ENCODE measurements at regions not wholly inside any gene's neighbourhood (a gene's known extent, or its start where the extent isn't known, plus 50 kb on each side); places are given as distances from the start of the nearest gene placed in this dataset.

DNA sequence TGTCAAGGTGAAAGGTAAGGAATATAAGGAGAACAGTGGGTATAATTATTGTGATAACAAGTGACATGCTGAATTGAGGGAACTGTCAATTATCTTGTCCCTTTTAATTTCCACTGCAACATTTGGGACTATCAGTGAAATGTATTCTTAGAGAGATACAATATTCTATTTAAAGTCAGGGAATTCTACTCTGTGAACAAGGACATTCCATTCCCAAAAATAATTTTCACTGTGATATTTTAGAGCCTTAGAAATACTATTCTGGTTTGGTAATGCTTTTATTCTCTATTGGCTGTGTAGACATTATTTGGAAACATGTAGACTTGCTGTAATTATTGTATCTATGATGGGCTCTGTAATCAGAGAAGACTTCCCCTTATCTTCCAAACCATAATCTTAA is 248.0 kb upstream of the PCSK5 start:
- no peaks in the 10 kb centered on the region for H3K36me3 Mint-ChIP-seq (ENCODE audit: low read depth)
- Histone ChIP-seq H3K27ac (ENCODE audit: low read depth) (no peak overlapping the region), H3K4me2 (no peak overlapping the region), H3K4me1 (ENCODE audit: insufficient read depth) (no peaks in the 10 kb centered on the region; the same call in 1 of the 2 replicates), H4K20me1 (replicated peaks; ENCODE audit: insufficient read depth) (no peaks in the 10 kb centered on the region), H3K9me2 (ENCODE audit: insufficient read depth) (no peaks in the 10 kb centered on the region), H3K27me3 (ENCODE audit: insufficient read depth) (no peaks in the 10 kb centered on the region), H2AFZ (no peak overlapping the region), H3F3A (replicated peaks; ENCODE audit: low read depth) (no peaks in the 10 kb centered on the region), H3K4me3 (no peak overlapping the region), H3K36me3 (ENCODE audit: insufficient read depth) (no peaks in the 10 kb centered on the region), H3K79me2 (replicated peaks; ENCODE audit: insufficient read depth) (no peaks in the 10 kb centered on the region)
- TF ChIP-seq ZNF331 (CRISPR knock-in tag; IDR thresholded peaks at IDR 0.05; ENCODE audit: low read depth), result no peak
- TF ChIP-seq CREB1 (CRISPR knock-in tag; IDR thresholded peaks at IDR 0.05; ENCODE audit: low read depth), result no peak
- TF ChIP-seq STAT1 (IDR thresholded peaks at IDR 0.05; ENCODE audit: unreplicated experiment), result no peak
- TF ChIP-seq, protein P1, sequence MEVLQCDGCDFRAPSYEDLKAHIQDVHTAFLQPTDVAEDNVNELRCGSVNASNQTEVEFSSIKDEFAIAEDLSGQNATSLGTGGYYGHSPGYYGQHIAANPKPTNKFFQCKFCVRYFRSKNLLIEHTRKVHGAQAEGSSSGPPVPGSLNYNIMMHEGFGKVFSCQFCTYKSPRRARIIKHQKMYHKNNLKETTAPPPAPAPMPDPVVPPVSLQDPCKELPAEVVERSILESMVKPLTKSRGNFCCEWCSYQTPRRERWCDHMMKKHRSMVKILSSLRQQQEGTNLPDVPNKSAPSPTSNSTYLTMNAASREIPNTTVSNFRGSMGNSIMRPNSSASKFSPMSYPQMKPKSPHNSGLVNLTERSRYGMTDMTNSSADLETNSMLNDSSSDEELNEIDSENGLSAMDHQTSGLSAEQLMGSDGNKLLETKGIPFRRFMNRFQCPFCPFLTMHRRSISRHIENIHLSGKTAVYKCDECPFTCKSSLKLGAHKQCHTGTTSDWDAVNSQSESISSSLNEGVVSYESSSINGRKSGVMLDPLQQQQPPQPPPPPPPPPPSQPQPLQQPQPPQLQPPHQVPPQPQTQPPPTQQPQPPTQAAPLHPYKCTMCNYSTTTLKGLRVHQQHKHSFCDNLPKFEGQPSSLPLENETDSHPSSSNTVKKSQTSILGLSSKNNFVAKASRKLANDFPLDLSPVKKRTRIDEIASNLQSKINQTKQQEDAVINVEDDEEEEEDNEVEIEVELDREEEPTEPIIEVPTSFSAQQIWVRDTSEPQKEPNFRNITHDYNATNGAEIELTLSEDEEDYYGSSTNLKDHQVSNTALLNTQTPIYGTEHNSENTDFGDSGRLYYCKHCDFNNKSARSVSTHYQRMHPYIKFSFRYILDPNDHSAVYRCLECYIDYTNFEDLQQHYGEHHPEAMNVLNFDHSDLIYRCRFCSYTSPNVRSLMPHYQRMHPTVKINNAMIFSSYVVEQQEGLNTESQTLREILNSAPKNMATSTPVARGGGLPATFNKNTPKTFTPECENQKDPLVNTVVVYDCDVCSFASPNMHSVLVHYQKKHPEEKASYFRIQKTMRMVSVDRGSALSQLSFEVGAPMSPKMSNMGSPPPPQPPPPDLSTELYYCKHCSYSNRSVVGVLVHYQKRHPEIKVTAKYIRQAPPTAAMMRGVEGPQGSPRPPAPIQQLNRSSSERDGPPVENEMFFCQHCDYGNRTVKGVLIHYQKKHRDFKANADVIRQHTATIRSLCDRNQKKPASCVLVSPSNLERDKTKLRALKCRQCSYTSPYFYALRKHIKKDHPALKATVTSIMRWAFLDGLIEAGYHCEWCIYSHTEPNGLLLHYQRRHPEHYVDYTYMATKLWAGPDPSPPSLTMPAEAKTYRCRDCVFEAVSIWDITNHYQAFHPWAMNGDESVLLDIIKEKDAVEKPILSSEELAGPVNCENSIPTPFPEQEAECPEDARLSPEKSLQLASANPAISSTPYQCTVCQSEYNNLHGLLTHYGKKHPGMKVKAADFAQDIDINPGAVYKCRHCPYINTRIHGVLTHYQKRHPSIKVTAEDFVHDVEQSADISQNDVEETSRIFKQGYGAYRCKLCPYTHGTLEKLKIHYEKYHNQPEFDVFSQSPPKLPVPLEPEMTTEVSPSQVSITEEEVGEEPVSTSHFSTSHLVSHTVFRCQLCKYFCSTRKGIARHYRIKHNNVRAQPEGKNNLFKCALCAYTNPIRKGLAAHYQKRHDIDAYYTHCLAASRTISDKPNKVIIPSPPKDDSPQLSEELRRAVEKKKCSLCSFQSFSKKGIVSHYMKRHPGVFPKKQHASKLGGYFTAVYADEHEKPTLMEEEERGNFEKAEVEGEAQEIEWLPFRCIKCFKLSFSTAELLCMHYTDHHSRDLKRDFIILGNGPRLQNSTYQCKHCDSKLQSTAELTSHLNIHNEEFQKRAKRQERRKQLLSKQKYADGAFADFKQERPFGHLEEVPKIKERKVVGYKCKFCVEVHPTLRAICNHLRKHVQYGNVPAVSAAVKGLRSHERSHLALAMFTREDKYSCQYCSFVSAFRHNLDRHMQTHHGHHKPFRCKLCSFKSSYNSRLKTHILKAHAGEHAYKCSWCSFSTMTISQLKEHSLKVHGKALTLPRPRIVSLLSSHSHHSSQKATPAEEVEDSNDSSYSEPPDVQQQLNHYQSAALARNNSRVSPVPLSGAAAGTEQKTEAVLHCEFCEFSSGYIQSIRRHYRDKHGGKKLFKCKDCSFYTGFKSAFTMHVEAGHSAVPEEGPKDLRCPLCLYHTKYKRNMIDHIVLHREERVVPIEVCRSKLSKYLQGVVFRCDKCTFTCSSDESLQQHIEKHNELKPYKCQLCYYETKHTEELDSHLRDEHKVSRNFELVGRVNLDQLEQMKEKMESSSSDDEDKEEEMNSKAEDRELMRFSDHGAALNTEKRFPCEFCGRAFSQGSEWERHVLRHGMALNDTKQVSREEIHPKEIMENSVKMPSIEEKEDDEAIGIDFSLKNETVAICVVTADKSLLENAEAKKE (CRISPR knock-in tag; IDR thresholded peaks at IDR 0.05), result no peak
- TF ChIP-seq, protein P2, sequence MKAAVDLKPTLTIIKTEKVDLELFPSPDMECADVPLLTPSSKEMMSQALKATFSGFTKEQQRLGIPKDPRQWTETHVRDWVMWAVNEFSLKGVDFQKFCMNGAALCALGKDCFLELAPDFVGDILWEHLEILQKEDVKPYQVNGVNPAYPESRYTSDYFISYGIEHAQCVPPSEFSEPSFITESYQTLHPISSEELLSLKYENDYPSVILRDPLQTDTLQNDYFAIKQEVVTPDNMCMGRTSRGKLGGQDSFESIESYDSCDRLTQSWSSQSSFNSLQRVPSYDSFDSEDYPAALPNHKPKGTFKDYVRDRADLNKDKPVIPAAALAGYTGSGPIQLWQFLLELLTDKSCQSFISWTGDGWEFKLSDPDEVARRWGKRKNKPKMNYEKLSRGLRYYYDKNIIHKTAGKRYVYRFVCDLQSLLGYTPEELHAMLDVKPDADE (IDR thresholded peaks at IDR 0.05), result no peak
- TF ChIP-seq, protein P3, sequence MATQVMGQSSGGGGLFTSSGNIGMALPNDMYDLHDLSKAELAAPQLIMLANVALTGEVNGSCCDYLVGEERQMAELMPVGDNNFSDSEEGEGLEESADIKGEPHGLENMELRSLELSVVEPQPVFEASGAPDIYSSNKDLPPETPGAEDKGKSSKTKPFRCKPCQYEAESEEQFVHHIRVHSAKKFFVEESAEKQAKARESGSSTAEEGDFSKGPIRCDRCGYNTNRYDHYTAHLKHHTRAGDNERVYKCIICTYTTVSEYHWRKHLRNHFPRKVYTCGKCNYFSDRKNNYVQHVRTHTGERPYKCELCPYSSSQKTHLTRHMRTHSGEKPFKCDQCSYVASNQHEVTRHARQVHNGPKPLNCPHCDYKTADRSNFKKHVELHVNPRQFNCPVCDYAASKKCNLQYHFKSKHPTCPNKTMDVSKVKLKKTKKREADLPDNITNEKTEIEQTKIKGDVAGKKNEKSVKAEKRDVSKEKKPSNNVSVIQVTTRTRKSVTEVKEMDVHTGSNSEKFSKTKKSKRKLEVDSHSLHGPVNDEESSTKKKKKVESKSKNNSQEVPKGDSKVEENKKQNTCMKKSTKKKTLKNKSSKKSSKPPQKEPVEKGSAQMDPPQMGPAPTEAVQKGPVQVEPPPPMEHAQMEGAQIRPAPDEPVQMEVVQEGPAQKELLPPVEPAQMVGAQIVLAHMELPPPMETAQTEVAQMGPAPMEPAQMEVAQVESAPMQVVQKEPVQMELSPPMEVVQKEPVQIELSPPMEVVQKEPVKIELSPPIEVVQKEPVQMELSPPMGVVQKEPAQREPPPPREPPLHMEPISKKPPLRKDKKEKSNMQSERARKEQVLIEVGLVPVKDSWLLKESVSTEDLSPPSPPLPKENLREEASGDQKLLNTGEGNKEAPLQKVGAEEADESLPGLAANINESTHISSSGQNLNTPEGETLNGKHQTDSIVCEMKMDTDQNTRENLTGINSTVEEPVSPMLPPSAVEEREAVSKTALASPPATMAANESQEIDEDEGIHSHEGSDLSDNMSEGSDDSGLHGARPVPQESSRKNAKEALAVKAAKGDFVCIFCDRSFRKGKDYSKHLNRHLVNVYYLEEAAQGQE (IDR thresholded peaks at IDR 0.05; ENCODE audit: unreplicated experiment), result no peak
- TF ChIP-seq ZNF114 (CRISPR knock-in tag; IDR thresholded peaks at IDR 0.05), result no peak
- TF ChIP-seq NANOG (IDR thresholded peaks at IDR 0.05; ENCODE audit: borderline replicate concordance), result no peak
- no peak for TF ChIP-seq EZH2phosphoT487 (IDR thresholded peaks at IDR 0.05; ENCODE audit: unreplicated experiment)
- no peak for TF ChIP-seq JUNB (IDR thresholded peaks at IDR 0.05; ENCODE audit: unreplicated experiment)
- TF ChIP-seq EZH2 (IDR thresholded peaks at IDR 0.05; ENCODE audit: low read depth, unreplicated experiment), result no peak
- TF ChIP-seq, protein P4, sequence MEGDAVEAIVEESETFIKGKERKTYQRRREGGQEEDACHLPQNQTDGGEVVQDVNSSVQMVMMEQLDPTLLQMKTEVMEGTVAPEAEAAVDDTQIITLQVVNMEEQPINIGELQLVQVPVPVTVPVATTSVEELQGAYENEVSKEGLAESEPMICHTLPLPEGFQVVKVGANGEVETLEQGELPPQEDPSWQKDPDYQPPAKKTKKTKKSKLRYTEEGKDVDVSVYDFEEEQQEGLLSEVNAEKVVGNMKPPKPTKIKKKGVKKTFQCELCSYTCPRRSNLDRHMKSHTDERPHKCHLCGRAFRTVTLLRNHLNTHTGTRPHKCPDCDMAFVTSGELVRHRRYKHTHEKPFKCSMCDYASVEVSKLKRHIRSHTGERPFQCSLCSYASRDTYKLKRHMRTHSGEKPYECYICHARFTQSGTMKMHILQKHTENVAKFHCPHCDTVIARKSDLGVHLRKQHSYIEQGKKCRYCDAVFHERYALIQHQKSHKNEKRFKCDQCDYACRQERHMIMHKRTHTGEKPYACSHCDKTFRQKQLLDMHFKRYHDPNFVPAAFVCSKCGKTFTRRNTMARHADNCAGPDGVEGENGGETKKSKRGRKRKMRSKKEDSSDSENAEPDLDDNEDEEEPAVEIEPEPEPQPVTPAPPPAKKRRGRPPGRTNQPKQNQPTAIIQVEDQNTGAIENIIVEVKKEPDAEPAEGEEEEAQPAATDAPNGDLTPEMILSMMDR (conservative IDR thresholded peaks at IDR 0.05; ENCODE audit: low read depth in 2 of 2), result no peak
- H3K9me3 Mint-ChIP-seq, result no peaks in the 10 kb centered on the region
- no peak overlapping the region for H3K4me3 Mint-ChIP-seq
- no peak for ATAC-seq
- no peak overlapping the region for H3K27ac Mint-ChIP-seq
- DNase-seq (ENCODE audit: low spot score), result no peak
- H3K4me1 Mint-ChIP-seq, result peaks cover 8% of the 10 kb centered on the region; the same call in 2 of the 3 replicates
- H3K27me3 Mint-ChIP-seq (ENCODE audit: insufficient read depth, low read depth, poor library complexity), result no peaks in the 10 kb centered on the region
